Loucy (cell line): ENCODE measurements at regions not wholly inside any gene's neighbourhood (a gene's known extent, or its start where the extent isn't known, plus 50 kb on each side); places are given as distances from the start of the nearest gene placed in this dataset.

Experiments used
- CTCF ChIP-seq: fragments of 200-600 bp; sonication (generic); conservative IDR thresholded peaks from 2 replicates; pipeline ENCODE4 v1.5.1; 2014; ENCODE audit warnings: mild to moderate bottlenecking, antibody characterized with exemption, low read length
- EZH2phosphoT487 ChIP-seq: fragments of 200-600 bp; IDR thresholded peaks from 2 replicates; pipeline ENCODE4 v1.6.1; 2018; ENCODE audit warnings: antibody characterized with exemption, mild to moderate bottlenecking, moderate library complexity, borderline replicate concordance

DNA sequence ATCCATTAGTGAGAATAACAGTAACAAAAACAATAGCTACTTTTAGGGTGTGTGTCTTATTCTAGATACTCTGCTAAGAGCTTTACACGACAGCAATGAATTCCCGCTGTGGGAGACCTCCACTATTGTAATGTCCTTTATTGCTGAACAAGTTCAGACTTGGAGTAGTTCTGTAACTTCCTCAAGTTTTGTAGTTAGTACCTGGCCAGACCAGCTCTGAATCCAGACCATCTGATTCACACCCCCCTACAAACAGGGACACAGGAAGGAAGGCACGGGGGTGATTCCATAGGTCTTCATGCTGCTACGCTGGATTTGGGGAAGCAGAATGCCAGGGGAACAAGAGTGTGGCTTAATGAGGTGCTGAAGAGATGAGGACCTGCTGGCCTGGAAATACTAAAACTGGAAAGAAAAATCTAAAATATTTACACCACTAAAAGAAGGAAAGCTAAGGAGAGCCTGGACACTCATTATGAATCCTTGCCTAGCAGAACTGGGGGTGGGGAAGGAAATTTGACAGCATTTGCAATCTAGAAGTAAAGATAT, 194.6 kb upstream of the TMEM72 start:
- TF ChIP-seq EZH2phosphoT487 (no peak), CTCF (no peak)
